HCT116 (cell line): ENCODE measurements at regions not wholly inside any gene's neighbourhood (a gene's known extent, or its start where the extent isn't known, plus 50 kb on each side); places are given as distances from the start of the nearest gene placed in this dataset.

ENCODE experiments used
- ATF3 ChIP-seq: IDR thresholded peaks from 2 replicates; pipeline ENCODE4 v1.6.1; 2012
- CTCF ChIP-seq, 3 experiments: fragments of 200-600 bp in 1 of 3; sonication (generic) in 1 of 3; IDR thresholded peaks in 2 of 3; conservative IDR thresholded peaks in 1 of 3; 2 replicates each; pipeline ENCODE4 v1.5.1; 2012 to 2017; ENCODE audit warnings: low read depth in 2 of 3, low read length in 2 of 3, antibody characterized with exemption in 1 of 3, borderline replicate concordance in 1 of 3, control low read depth in 1 of 3, mild to moderate bottlenecking in 1 of 3, mixed read lengths in 1 of 3, mixed run types in 1 of 3, moderate library complexity in 1 of 3; ENCODE audit not compliant: insufficient read depth in 1 of 3
- EZH2phosphoT487 ChIP-seq: fragments of 200-600 bp; IDR thresholded peaks from 2 replicates; pipeline ENCODE4 v1.6.1; 2018; ENCODE audit warnings: antibody characterized with exemption, borderline replicate concordance
- POLR2A ChIP-seq: IDR thresholded peaks from 2 replicates; pipeline ENCODE4 v1.7.0; 2011; ENCODE audit warnings: borderline replicate concordance; ENCODE audit not compliant: insufficient read depth, insufficient read length; ENCODE audit errors: extremely low read depth
- POLR2AphosphoS5 ChIP-seq: IDR thresholded peaks from 2 replicates; pipeline ENCODE4 v1.6.1; 2011; ENCODE audit warnings: mild to moderate bottlenecking, low read depth, low read length, moderate library complexity
- TCF7L2 ChIP-seq: IDR thresholded peaks from 2 replicates; pipeline ENCODE4 v1.7.0; 2011; ENCODE audit warnings: borderline replicate concordance, inconsistent platforms; ENCODE audit not compliant: insufficient read depth, insufficient read length; ENCODE audit errors: extremely low read depth
- TF ChIP-seq, protein P1 (sequence below): IDR thresholded peaks from 2 replicates; pipeline ENCODE4 v1.6.1; 2012

- no peak for TF ChIP-seq CTCF (IDR thresholded peaks at IDR 0.05 in 2 of 3, conservative IDR thresholded peaks at IDR 0.05 in 1 of 3; ENCODE audit: borderline replicate concordance in 1 of 3, insufficient read depth in 1 of 3, low read depth in 2 of 3, low read length in 2 of 3)
- TF ChIP-seq POLR2A: no peak
- no peak for TF ChIP-seq POLR2AphosphoS5
- TF ChIP-seq TCF7L2: no peak
- TF ChIP-seq, protein P1, sequence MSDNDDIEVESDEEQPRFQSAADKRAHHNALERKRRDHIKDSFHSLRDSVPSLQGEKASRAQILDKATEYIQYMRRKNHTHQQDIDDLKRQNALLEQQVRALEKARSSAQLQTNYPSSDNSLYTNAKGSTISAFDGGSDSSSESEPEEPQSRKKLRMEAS: no peak
- TF ChIP-seq EZH2phosphoT487: no peak
- TF ChIP-seq ATF3: no peak
Observed at GRCh38 chr13:40505196-40505595, 161.2 kb downstream of the FOXO1 start.
